Epithelial cell of proximal tubule (primary cell): ENCODE measurements at regions not wholly inside any gene's neighbourhood (a gene's known extent, or its start where the extent isn't known, plus 50 kb on each side); places are given as distances from the start of the nearest gene placed in this dataset.

Experiments
- DNase-seq: peaks from one replicate; pipeline ENCODE4 v3.0.0-alpha.2; 2011; ENCODE audit warnings: low read depth
- H3K4me3 ChIP-seq: 2 replicates; pipeline ENCODE4 v1.5.1; 2011; ENCODE audit warnings: low read depth, mild to moderate bottlenecking, low read length
- CTCF ChIP-seq: conservative IDR thresholded peaks from 2 replicates; pipeline ENCODE4 v1.5.1; 2012; ENCODE audit warnings: low read depth, mild to moderate bottlenecking, low read length

- no peak overlapping the region for H3K4me3 ChIP-seq
- no peak for TF ChIP-seq CTCF
- DNase-seq: no peak
Observed at GRCh38 chr15:39400821-39401550, 179.9 kb upstream of the THBS1 start.

GRCh38 chr15:39403640-39404117 lies 177.2 kb upstream of the THBS1 start:
- no peak overlapping the region for H3K4me3 ChIP-seq
- no peak for TF ChIP-seq CTCF
- DNase-seq: no peak

- DNase-seq: no peak
- no peak for TF ChIP-seq CTCF
- H3K4me3 ChIP-seq: no peak overlapping the region
Observed at GRCh38 chr15:39404767-39405181, 176.1 kb upstream of the THBS1 start.

- no peak for DNase-seq
- H3K4me3 ChIP-seq: no peak overlapping the region
- no peak for TF ChIP-seq CTCF
Observed at GRCh38 chr15:39406485-39406884, 174.4 kb upstream of the THBS1 start.

- DNase-seq: no peak
- TF ChIP-seq CTCF: no peak
- H3K4me3 ChIP-seq: no peak overlapping the region
Observed at GRCh38 chr15:39407116-39407515, 173.8 kb upstream of the THBS1 start.

- no peak for TF ChIP-seq CTCF
- DNase-seq: no peak
- no peak overlapping the region for H3K4me3 ChIP-seq
Observed at GRCh38 chr15:39409876-39410530, 170.9 kb upstream of the THBS1 start.
